Stimulated activated CD8-positive, alpha-beta memory T cell treated with anti-CD3 and anti-CD28 coated beads, Interleukin-4, amount 100 ng/mL, for 24 hours (primary cell): ENCODE measurements at regions not wholly inside any gene's neighbourhood (a gene's known extent, or its start where the extent isn't known, plus 50 kb on each side); places are given as distances from the start of the nearest gene placed in this dataset.
A peak's percentile ranks its signal among the peaks of the same experiment; 100 is the strongest.

Experiments used
- DNase-seq: peaks from one replicate; pipeline ENCODE4 v3.0.0-alpha.2; 2020; ENCODE audit warnings: low read depth

GRCh38 chr13:109644069-109644750 lies 142.2 kb downstream of the IRS2 start:
- no peak for DNase-seq

- no peak for DNase-seq
Measured at GRCh38 chr13:109642358-109642757, 144.0 kb downstream of the IRS2 start.

GRCh38 chr13:109636736-109637135 lies 149.6 kb downstream of the IRS2 start:
- DNase-seq, result no peak

- no peak for DNase-seq
Measured at GRCh38 chr13:109631069-109631468, 155.3 kb downstream of the IRS2 start.

- no peak for DNase-seq
Measured at GRCh38 chr13:109630271-109630670, 156.1 kb downstream of the IRS2 start.

- no peak for DNase-seq
Measured at GRCh38 chr13:109629737-109630136, 156.6 kb downstream of the IRS2 start.

GRCh38 chr13:109628251-109628699 lies 158.1 kb downstream of the IRS2 start:
- DNase-seq, result no peak

- DNase-seq, result no peak
Measured at GRCh38 chr13:109627649-109628048, 158.7 kb downstream of the IRS2 start.

- DNase-seq, result no peak
Measured at GRCh38 chr13:109626386-109627171, 159.8 kb downstream of the IRS2 start.

- DNase-seq, result no peak
Measured at GRCh38 chr13:109625156-109625555, 161.2 kb downstream of the IRS2 start.

GRCh38 chr13:109622006-109622405 lies 164.4 kb downstream of the IRS2 start:
- DNase-seq, result no peak

- no peak for DNase-seq
Measured at GRCh38 chr13:109615721-109616420, 170.5 kb downstream of the IRS2 start.

- no peak for DNase-seq
Measured at GRCh38 chr13:109611912-109612691, 174.3 kb downstream of the IRS2 start.

GRCh38 chr13:109610517-109610916 lies 175.9 kb downstream of the IRS2 start:
- peak; percentile 9 for DNase-seq

- DNase-seq, result no peak
Measured at GRCh38 chr13:109608503-109608902, 177.9 kb downstream of the IRS2 start.

- no peak for DNase-seq
Measured at GRCh38 chr13:109608059-109608458, 178.3 kb downstream of the IRS2 start.

- DNase-seq, result no peak
Measured at GRCh38 chr13:109606520-109606919, 179.9 kb downstream of the IRS2 start.

GRCh38 chr13:109605846-109606245 lies 180.5 kb downstream of the IRS2 start:
- no peak for DNase-seq

- no peak for DNase-seq
Measured at GRCh38 chr13:109604894-109605293, 181.5 kb downstream of the IRS2 start.

- DNase-seq, result no peak
Measured at GRCh38 chr13:109602356-109602755, 184.0 kb downstream of the IRS2 start.

- no peak for DNase-seq
Measured at GRCh38 chr13:109599901-109600657, 186.3 kb downstream of the IRS2 start.
